NCI-H2227 (cell line): ENCODE measurements at regions not wholly inside any gene's neighbourhood (a gene's known extent, or its start where the extent isn't known, plus 50 kb on each side); places are given as distances from the start of the nearest gene placed in this dataset.

ENCODE experiments used
- DNase-seq: peaks from one replicate; lab custom pipeline; 2025; ENCODE audit not compliant: unreplicated experiment; lab: John Stamatoyannopoulos, UW

DNA sequence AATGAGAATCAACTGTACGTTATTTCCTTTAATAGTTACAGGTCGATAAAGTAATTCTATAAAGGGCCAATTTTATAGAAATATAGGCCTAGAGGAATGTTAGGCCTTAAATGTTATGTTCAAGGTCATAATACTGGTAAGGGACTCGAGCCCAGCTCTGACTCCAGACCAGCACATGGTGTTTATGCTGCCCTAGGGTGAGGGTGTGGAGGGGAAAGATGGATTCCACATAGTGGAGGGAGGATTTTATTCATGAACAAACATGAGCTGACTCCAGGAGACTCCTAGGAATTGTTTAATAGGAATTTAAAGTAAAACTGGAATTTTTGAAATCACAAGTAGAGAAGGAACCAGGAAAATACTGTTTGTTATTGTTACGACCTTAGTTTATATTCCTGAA, 139.9 kb downstream of the LACC1 start:
- no peak for DNase-seq

DNA sequence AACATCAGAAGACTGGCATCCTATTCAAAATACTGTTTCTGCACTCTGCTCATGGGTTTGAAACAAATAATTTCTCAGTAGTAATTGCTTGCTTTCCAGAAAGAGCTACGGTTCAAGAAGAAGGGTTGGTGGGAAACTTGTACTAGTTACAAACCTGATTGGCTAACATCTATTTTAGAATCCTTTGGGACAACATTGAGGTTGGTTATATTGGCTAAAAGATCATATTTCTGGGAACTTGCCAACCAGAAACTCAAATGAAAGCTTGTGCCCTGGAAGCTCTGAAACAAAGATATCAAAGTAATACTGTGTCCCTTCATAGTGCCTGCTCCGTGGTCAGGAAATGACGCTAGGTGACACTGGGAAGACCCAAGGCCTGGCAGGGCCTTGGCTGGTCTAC, 141.7 kb downstream of the LACC1 start:
- no peak for DNase-seq

DNA sequence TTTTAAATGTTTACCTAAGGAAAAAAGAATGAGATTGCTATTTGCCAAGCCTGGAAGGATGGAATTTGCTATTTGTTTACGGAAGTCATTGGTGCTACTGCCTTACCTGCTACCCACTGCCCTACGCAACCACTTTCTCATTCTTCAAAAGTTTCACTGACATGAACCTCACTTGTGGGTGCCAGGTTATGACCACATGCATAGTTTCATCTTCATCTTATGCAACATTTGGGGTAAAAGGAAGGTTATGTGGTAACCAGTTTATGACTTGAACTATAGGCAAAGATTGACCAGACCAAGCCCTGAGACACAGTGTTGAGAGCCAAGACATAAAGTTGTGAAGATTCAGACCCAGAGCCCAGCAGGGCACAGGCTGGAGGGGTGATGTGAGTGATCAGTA, 142.5 kb downstream of the LACC1 start:
- no peak for DNase-seq

DNA sequence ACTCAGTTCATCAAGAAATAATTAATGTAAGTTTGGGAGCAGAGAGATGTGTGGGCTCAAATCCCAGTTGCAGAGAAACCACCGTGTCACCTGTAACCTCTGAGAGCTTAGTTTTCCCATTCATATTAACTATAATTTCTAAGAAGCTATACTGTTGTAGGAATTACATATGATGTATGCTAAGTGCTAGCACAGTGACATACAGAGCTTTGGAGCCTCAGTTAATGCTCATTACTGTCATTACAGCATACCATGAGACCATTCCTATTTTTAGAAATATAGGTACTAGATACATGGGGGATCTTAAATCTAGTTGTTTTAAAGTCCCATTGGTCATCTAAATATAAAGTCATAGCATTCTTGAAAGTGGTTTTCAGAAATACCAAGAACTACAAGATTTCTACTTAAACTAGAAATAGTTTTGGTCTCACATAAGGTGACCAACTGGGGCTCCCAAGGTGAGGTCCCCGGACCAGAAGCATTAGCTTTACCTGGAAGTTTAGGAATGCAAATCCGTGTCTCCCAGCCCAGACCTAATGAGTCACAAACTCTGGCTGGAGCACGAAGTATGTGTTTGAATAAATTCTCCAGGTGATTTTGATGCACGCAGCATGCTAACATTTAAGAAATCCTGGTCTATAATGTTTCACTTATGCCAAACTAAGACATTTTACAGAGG, 144.6 kb downstream of the LACC1 start:
- DNase-seq, result no peak

DNA sequence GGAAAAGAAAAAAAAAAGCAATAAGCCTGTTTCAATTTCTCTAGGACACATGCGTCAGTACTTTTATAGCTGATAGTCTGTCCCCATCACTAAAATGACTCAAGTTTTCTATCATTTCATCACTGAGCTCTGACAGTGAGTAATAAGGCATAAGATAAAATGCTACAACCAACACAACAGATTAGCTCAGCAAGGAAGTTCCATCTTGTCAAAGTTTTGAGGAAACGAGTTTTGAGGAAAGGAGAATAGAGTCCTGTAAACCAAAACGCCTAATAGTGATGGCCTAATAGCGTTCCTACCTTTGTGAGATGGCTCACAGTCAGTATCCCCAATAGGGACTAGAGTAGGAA, 145.1 kb downstream of the LACC1 start:
- no peak for DNase-seq

DNA sequence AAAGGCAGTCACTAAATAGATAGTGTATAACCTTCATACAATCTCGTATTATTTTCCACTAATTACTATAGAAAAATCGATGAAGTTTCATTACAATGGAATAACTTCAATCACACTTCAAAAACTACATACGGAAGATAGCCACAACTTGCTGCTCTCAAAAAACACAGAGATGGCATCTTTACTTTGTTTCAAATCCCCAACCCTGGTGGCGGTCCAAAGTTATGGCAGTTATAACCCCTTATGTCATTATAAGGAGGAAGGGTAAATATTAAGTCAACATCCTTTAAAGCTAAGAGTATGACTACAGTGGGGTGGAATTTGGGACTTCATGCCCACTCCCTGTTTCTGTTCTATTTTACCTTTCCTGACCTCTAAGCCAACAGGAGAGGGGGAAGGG, 146.5 kb downstream of the LACC1 start:
- DNase-seq, result no peak

DNA sequence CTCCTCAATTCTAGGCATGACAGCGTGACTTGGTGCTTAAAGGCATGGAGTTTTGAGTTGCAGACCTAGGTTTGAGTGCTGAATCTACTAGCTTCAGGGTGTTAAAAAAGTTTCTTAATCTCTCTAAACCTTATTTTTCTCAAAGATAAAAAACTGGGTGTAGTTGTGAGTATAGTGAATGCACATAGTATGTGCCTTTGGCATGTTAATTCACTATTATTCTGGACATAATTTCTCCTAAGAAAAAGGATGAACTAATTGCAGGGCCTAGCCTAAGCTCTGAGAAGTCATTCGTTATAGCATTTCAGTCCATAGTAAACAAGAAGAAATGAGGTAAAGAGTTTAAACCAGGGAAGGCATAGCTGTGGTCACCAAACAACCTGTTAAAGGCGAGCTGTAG, 149.0 kb downstream of the LACC1 start:
- no peak for DNase-seq

DNA sequence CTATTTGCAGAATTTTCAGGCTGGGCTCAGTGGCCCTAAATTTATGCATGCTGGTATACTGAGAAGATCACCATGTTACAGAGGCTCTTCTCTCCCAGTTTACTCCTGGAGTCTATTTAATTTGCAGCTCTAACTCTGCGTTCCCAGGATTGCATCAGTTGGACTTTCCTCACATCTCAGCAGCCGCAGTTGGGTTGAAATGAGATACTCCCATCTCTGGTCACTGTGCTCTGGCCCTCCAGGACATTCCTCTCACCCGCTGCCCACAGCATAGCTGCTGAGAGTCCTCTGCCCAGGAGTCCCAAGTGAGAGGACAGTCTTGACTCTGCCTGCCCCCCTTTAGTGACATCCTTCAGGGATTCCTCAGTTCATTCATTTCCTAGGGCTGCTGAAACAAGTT, 150.9 kb downstream of the LACC1 start:
- DNase-seq, result no peak

DNA sequence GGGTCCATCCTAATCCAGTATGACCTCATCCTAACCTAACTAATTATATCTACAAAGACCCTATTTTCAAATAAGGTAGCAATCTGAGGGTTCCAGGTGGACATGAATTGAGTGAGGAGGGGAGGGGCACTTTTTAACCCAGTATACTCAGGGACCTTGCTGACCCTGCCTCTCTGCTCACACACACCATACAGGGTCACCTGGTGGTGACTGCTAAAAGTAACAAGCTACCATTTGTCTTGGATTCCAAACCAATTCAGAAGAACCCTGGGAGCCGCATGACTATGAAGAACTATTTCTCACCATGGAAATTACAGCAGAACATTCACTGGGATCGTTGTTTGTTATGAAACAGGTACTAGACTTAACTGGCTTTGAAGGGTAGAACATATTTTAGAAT, 151.9 kb downstream of the LACC1 start:
- DNase-seq, result no peak

DNA sequence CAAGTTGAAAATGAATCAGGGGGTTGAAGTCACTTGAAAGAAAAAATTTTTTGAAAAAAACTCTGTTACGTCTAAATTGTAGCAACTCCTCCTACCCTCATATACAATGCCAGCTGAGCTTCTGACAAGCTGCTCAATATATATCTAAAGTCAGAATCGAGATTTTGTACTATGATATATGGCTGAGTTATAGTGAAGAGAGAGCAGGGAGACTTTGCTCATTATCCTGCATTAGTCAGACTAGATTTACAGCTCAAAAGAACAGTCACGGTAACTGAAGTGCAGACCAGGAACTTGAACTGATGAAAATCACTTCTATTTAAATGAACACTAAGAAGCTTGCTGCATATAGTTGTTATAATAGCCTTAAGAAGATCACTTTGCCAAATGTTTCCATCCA, 153.1 kb downstream of the LACC1 start:
- DNase-seq, result no peak

DNA sequence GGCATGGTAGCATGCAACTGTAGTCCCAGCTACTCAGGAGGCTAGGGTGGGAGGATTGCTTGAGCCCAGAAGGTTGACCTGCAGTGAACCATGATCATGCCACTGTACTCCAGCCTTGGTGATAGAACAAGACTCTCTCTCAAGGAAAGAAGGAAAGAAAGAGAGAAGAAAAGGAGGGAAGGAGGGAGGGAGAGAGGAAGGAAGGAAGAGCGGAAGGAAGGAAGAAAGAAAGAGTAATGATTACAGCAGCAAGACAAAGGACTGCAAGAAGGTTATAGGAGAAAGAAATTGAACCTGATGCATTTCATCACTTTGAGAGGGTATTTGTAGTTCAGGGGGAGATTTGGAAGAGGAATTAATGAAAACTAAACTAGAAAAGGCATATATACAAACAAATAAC, 155.7 kb downstream of the LACC1 start:
- no peak for DNase-seq

DNA sequence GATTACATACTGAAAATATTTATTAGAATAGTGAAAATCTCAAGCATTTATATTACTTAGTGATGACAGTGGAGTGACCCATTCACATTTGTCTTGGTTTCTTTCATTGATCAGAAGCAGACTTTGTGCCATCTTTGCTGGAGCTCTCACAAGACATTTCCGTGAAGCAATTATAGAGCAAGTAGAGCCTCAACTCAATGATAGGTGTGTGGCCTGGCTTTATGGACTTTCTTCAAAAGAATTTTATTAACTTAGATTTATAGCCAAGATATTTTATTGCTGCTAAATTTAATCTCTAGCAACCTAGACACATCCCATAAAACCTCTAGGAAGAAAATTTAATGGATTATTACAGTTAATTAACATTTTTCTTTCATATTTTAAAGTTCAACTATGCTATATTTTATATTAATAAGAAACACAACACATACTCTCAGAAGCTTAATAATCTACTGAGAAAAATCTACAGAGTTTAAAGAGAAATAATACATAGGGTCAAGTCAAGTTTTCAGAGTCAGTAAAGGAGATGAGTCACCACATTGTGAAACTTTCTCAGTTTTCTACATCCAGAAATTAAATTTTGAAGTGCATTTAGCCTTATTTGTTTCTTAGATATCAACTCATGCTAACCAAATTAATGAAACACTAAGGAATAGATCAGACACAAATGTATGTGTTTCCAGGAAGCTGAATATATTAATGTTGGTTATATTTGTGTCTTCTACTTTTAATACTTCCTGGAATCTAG, 160.5 kb downstream of the LACC1 start:
- DNase-seq, result no peak

DNA sequence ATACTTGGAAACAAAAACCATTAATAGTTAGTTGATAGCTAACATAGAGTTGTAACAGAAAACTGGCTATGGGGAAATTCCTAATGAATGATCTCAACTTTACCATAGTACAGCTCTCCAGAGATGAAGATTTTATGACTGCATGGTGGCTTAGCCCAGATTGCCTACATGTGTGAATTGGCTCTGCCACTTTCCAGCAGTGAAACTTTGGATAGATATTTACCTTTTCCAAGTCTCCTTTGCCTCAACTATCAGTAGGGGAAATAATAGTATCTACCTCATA, 161.1 kb downstream of the LACC1 start:
- DNase-seq, result no peak

DNA sequence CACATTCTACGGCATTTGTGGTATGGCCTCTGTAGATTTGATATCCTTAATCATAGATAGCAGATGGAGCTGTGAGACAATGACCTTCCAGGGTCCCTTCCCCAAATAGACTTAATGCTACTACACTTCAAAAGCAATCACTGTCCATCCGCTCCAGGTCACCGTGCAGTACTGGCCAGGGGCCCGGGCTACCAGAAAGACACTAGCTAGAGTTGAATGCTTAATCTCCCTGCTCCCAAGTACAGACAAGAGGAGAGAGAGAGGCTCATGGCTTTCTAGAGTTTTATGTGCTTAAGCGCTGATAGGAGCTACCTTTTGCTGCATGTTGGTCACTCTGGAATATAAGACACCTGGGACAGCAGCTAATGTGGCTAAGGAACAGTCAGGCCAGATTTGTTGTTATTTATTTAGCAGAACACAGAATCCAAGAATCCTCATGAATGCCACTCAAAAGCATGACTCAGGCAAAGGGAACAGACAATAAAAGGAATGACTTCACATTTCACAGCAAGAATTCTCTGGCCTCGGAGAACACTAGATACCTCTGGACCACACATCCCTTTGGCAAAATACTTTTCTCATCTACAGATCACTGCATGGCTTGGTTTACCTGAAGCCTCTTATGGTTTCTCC, 165.0 kb downstream of the LACC1 start:
- peak; percentile 26 for DNase-seq

DNA sequence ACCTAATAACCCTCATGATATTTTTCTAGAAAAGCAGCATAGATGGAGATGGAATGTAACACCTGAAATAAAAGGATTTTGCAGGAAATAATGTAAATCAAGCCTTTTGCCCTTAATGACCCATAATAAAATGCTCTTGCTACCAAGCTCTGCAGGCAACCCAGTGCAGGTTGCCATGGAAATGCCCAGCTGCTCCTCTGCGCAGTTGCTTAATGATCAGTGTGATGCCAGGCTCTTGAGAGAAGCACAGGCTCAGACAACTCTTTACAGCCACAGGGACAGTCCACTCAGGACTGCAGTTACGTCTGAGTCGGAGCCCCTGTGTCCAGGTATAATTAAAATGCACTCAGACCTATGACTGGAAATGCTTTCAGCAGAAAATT, 165.5 kb downstream of the LACC1 start:
- peak; percentile 69 for DNase-seq

DNA sequence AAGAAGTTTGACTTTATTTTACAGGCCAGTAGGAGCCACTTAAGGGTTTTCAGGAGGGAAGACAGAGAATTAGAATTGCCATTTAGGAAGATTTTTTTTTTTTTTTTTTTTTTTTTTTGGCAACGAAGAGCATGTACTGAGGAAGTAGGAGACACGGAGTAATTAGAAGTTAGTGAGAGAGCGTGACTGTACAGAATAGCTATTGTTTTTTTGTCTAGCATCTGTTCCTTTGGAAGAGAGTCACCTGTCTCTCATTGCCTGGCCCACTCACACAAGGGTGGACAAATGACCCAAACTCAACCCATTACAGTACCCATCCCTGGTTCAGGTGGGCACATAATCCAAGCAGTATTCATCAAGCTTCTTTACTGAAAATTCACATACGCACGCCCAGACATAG, 166.7 kb downstream of the LACC1 start:
- DNase-seq, result no peak

DNA sequence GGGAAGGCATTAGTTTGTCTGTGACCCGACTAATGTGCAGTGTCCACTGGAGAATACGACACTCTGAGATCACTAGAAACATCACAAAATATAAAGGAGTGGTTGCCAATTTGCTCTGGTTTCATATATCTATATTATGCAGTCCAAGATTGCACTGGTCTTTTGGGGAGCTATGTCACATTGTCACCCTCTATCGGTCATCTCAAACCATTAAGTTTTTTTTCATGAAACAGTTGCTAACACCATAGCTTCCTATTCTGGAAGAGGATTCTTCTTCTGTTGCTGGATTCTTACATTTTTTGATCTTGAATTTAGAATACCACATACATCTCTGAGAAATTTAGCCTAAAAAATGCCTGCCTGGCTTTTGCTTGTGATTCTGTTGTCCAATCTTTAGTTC, 168.6 kb downstream of the LACC1 start:
- no peak for DNase-seq

DNA sequence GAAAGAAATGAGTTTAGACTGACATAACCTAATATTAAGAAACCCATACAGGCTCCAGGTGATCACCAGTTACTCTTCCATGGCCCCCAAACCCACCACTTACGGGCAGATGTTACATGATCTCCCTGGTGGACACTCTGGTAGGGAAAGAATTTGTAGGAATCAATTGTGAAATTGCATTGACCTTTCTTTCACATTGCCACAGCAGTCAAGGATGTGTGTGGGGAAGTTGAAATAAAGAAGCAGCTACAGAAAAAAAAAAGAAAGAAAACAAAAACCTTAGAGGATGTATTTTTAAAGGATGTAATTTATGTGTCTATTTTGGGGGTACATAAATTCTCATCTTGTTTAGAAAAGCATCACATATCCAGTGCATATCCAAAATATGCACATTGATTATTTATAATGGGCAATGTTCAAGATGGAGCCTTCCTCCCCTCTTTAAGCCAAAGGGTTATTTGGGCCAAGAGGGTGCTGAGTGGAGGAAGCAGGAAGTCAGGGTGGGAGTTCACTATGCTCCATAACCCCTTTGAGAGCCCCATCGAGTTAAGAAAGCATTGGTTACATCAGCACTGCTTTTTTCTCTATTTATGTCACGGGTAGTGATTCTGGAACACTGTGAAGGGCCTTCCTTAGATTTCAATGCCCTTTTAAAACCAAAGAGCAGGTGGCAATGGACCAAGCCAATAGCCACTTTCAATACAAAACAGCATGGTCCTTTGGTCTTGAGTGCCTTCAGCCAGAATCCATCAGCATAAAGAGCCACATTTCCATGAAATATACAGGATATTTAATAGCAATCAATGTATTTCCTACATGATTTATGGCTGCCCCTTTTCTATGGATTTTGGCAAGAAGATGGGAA, 169.6 kb downstream of the LACC1 start:
- no peak for DNase-seq

DNA sequence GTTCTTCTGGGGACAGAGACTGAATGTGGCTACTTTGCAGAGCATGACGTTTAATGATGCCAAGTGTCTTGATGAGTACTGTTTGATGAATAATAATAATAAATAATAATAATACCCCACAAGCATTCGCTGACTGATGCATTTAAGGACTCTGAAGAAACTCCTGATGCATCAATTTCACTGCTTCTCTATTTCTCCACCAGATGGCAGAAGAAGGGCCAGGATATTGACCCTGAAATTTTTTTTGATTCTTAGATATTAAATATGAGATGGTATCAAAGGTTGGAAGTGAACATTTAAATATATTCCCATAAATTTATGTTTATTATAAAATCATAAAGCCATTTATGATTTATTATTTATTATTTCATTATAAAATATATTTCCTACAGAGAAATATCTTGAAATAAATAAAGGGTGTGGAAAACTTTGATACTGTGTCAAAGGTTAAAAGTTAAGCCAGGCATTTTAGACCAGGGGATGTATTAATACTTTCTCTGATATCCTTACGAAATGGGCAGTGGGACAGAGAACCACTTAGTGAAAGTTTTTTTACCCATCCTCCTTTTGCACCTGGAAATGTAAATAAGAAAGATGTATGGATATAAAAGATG, 170.9 kb downstream of the LACC1 start:
- DNase-seq, result peak; percentile 23

DNA sequence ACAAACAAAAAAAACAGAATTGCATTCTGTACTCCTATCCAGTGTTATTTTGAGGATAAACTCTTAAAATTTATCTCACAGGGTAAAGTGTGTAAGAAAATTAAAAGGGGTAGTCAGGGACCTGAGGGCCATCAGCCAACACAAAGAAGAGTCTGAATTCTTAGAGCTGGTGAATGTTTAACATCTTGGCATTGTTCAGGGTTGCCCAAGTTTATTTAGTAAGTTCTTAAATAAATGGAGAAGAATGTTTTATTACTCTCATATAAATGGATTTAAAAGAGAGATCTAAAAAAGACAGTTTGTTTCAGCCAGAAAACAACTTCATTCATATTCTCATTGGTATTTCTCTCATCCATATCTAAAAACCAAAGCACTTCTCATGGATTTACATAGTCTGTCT, 171.7 kb downstream of the LACC1 start:
- DNase-seq, result no peak

DNA sequence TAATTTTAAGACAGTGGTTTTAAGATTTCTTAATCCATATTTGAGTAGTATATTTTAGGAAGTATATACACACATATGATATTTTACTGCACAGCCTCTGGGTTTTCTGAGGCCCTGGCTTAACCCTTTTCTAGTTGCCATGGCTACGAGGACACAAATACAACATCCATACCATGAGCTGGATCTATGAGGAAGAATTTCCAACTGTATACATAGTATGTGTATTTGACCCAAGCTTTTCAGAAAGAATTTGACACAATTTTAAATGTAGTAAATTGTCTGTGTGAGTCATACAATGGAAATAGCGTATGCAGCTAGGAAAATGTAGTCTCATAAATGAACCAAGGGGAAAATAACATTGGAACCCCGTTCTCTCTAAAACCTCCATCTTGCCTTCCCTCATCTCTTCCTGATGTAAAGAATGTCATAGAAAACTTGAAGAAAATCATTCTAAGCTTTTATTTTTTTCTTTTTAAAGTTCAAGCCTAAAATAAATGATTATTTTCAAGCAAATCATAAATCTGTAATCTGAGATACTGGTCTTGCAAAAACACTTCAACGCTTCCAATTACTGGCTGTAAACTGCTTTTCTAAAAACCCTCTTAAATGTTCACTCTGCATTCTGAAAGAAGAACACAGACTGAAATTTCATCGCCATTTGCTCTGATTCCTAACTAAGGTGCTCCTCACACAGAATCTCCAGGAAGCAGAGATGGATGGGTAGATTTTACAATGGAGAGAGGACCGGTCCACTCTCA, 172.4 kb downstream of the LACC1 start:
- DNase-seq, result peak; percentile 57
